HUES48 (cell line): ENCODE measurements at regions not wholly inside any gene's neighbourhood (a gene's known extent, or its start where the extent isn't known, plus 50 kb on each side); places are given as distances from the start of the nearest gene placed in this dataset.

ENCODE experiments used
- H3K27ac ChIP-seq: one replicate; pipeline ENCODE4 v1.7.0; 2013; ENCODE audit warnings: low read depth, low read length, inconsistent platforms
- H3K27me3 ChIP-seq: 2 replicates; pipeline ENCODE4 v1.6.1; 2013; ENCODE audit warnings: mild to moderate bottlenecking, low read length; ENCODE audit not compliant: control insufficient read depth, insufficient read depth
- H3K36me3 ChIP-seq: 2 replicates; pipeline ENCODE4 v1.6.1; 2013; ENCODE audit warnings: low read length; ENCODE audit not compliant: control insufficient read depth, insufficient read depth
- H3K4me1 ChIP-seq: 2 replicates; pipeline ENCODE4 v1.6.1; 2013; ENCODE audit warnings: mild to moderate bottlenecking, low read length; ENCODE audit not compliant: control insufficient read depth, insufficient read depth
- H3K4me3 ChIP-seq: 2 replicates; pipeline ENCODE4 v1.5.1; 2013; ENCODE audit warnings: mild to moderate bottlenecking, low read depth, low read length
- H3K9ac ChIP-seq: 2 replicates; pipeline ENCODE4 v1.6.1; 2013; ENCODE audit warnings: mild to moderate bottlenecking, low read depth, low read length, moderate library complexity
- H3K9me3 ChIP-seq: 2 replicates; pipeline ENCODE4 v1.6.1; 2013; ENCODE audit warnings: low read length; ENCODE audit not compliant: control insufficient read depth, insufficient read depth

GRCh38 chr4:176383273-176384077 is 63.7 kb downstream of the SPCS3 start:
- Histone ChIP-seq H3K9me3 (no peaks in the 10 kb centered on the region), H3K9ac (no peak overlapping the region), H3K4me1 (no peaks in the 10 kb centered on the region), H3K27me3 (no peaks in the 10 kb centered on the region), H3K27ac (no peak overlapping the region), H3K4me3 (no peak overlapping the region), H3K36me3 (no peaks in the 10 kb centered on the region)

DNA sequence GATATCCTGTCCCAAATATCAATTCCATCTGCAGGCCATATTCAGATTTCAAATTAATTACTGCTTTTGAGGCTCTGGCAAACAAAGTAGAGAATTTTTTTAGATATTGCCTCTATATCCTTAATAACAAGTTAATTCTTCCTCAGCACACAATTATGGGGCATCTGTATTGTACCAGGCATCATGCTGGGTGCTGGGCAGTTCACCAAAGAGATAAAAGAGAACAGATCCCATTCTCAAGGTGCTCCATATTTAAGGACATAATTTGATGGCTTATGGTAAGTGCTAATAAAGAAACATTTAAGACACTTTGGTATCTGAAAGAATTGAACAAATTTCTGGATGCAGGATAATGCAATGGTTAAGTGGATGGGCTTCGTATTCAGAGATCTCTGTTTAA is 65.8 kb downstream of the SPCS3 start:
- no peak overlapping the region for H3K9ac ChIP-seq
- no peaks in the 10 kb centered on the region for H3K27me3 ChIP-seq
- no peaks in the 10 kb centered on the region for H3K36me3 ChIP-seq
- no peak overlapping the region for H3K4me3 ChIP-seq
- no peaks in the 10 kb centered on the region for H3K9me3 ChIP-seq
- no peaks in the 10 kb centered on the region for H3K4me1 ChIP-seq
- no peak overlapping the region for H3K27ac ChIP-seq

DNA sequence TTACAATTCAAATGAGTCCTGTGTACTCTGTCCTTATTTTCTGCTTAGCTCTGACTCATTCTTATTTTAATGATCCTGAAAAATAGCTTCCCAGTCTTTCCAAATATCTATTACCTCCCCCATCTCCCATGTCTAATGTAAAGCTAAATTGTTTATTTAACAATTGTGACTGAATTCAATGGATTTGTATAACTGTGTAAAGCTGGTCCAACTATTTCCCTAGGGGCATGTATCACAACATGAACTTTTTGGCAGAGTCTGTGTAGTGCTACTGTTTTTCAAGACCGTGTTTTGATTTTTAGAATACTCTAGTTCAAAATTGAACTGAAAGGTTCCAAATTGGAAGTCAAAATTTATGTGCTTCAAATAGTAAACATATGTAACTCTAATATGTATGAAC is 67.8 kb downstream of the SPCS3 start:
- H3K27me3 ChIP-seq, result no peaks in the 10 kb centered on the region
- no peaks in the 10 kb centered on the region for H3K9me3 ChIP-seq
- no peaks in the 10 kb centered on the region for H3K36me3 ChIP-seq
- no peak overlapping the region for H3K9ac ChIP-seq
- H3K4me3 ChIP-seq, result no peak overlapping the region
- no peak overlapping the region for H3K27ac ChIP-seq
- H3K4me1 ChIP-seq, result no peaks in the 10 kb centered on the region

DNA sequence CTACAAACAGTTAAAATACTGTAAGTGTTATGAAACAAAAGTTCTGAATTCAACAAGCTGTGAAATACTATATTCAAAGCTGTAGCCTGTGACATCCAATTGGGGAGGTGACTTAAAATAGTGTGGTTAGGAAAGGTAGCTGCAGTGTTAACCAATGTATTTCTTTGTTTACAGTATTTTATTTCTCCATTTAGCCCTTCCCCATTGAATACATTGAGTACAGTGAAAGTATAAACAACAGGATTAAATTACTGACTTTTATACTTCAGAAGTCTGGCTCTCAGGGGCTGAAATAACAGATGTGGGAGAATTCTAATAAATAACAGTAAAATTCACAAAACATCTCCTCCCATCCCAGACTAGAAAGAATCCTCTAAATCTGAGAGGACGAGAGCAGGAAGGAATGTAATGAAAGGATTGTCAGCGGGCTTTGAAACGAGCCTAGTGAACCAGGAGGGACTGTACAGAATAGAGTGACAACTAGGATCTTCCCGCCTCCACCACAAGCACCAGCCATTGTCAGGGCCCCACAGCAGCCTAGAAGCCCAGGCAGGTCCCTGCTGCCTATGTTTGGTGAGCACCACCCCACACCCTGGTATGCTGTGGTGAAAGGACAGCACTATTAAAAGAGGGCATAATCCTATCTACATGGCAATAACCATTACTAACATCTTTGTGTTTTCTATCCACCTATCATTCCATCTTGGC is 73.7 kb downstream of the SPCS3 start:
- Histone ChIP-seq H3K4me1 (no peaks in the 10 kb centered on the region), H3K9me3 (no peaks in the 10 kb centered on the region), H3K27ac (no peak overlapping the region), H3K9ac (no peak overlapping the region), H3K4me3 (no peak overlapping the region), H3K36me3 (no peaks in the 10 kb centered on the region), H3K27me3 (no peaks in the 10 kb centered on the region)

GRCh38 chr4:176400816-176401461 is 81.2 kb downstream of the SPCS3 start:
- Histone ChIP-seq H3K9ac (no peak overlapping the region), H3K27me3 (no peaks in the 10 kb centered on the region), H3K9me3 (no peaks in the 10 kb centered on the region), H3K36me3 (no peaks in the 10 kb centered on the region), H3K27ac (no peak overlapping the region), H3K4me1 (peaks cover 13% of the 10 kb centered on the region), H3K4me3 (no peak overlapping the region)

- Histone ChIP-seq H3K36me3 (no peaks in the 10 kb centered on the region), H3K27me3 (no peaks in the 10 kb centered on the region), H3K9me3 (no peaks in the 10 kb centered on the region), H3K9ac (no peak overlapping the region), H3K27ac (no peak overlapping the region), H3K4me1 (peaks cover 13% of the 10 kb centered on the region), H3K4me3 (no peak overlapping the region)
Measured at GRCh38 chr4:176404621-176405020, 84.9 kb downstream of the SPCS3 start.

GRCh38 chr4:176406297-176406696 is 86.5 kb downstream of the SPCS3 start:
- no peaks in the 10 kb centered on the region for H3K27me3 ChIP-seq
- no peaks in the 10 kb centered on the region for H3K9me3 ChIP-seq
- peaks cover 13% of the 10 kb centered on the region for H3K4me1 ChIP-seq
- no peak overlapping the region for H3K9ac ChIP-seq
- no peaks in the 10 kb centered on the region for H3K36me3 ChIP-seq
- H3K27ac ChIP-seq, result no peak overlapping the region
- no peak overlapping the region for H3K4me3 ChIP-seq

GRCh38 chr4:176406736-176407135 is 87.0 kb downstream of the SPCS3 start:
- Histone ChIP-seq H3K9ac (no peak overlapping the region), H3K27ac (no peak overlapping the region), H3K36me3 (no peaks in the 10 kb centered on the region), H3K4me1 (peaks cover 13% of the 10 kb centered on the region), H3K27me3 (no peaks in the 10 kb centered on the region), H3K9me3 (no peaks in the 10 kb centered on the region), H3K4me3 (no peak overlapping the region)

GRCh38 chr4:176409627-176410026 is 89.9 kb downstream of the SPCS3 start:
- no peaks in the 10 kb centered on the region for H3K9me3 ChIP-seq
- H3K27me3 ChIP-seq, result no peaks in the 10 kb centered on the region
- H3K4me1 ChIP-seq, result peaks cover under 1% of the 10 kb centered on the region; the same call in 1 of the 2 replicates
- no peak overlapping the region for H3K27ac ChIP-seq
- no peaks in the 10 kb centered on the region for H3K36me3 ChIP-seq
- H3K9ac ChIP-seq, result no peak overlapping the region
- no peak overlapping the region for H3K4me3 ChIP-seq

DNA sequence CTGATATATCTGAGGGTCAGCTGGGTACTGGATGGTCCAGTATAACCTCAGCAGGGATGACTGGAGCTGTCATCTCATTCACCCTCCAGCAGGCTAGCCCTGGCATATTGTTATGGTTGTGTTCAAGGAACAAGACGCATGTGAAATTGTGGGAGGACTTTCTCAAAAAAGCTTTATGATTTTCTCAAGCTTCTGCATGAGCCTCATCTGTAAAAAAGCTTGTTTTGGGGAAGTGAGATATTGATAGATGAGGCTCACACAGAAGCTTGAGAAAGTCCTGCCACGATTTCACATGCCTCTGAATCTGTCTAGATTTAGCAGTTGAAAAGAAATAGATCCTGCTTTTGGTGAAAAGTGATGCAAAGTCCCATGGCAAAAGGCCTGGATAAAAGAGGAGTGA is 93.4 kb downstream of the SPCS3 start:
- H3K9me3 ChIP-seq, result no peaks in the 10 kb centered on the region
- no peak overlapping the region for H3K27ac ChIP-seq
- no peaks in the 10 kb centered on the region for H3K4me1 ChIP-seq
- no peak overlapping the region for H3K4me3 ChIP-seq
- no peaks in the 10 kb centered on the region for H3K27me3 ChIP-seq
- no peak overlapping the region for H3K9ac ChIP-seq
- H3K36me3 ChIP-seq, result no peaks in the 10 kb centered on the region

DNA sequence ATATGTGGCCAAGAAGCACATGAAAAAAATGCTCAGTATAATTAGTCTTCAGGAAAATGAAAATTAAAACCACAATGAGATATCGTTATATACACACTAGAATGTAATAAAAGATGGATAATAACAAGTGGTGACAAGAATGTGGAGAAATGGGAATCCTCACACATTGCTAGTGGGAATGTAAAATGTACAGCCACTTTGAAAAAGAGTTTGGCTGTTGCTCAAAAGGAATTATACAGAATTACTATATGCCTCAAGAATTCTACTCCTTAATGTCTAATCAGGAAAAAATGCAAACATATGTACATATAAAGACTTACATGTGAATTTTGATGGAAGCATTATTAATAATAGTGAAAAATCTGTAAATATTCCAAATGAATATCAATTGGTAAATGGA is 102.2 kb downstream of the SPCS3 start:
- Histone ChIP-seq H3K9ac (no peak overlapping the region), H3K9me3 (no peaks in the 10 kb centered on the region), H3K4me1 (peaks cover 6% of the 10 kb centered on the region; the same call in 1 of the 2 replicates), H3K36me3 (no peaks in the 10 kb centered on the region), H3K27me3 (no peaks in the 10 kb centered on the region), H3K4me3 (no peak overlapping the region), H3K27ac (no peak overlapping the region)
